GM12873 (cell line): ENCODE measurements at regions not wholly inside any gene's neighbourhood (a gene's known extent, or its start where the extent isn't known, plus 50 kb on each side); places are given as distances from the start of the nearest gene placed in this dataset.

Source experiments
- CTCF ChIP-seq: IDR thresholded peaks from 2 replicates; pipeline ENCODE4 v1.5.1; 2012; ENCODE audit warnings: low read depth, mild to moderate bottlenecking, moderate library complexity, low read length, control low read depth; ENCODE audit not compliant: insufficient read depth; ENCODE audit errors: missing control alignments

- TF ChIP-seq CTCF: no peak
Measured at GRCh38 chr2:207338610-207339009, 172.9 kb upstream of the KLF7 start.

- TF ChIP-seq CTCF: no peak
Measured at GRCh38 chr2:207341112-207341750, 175.5 kb upstream of the KLF7 start.

- peak; percentile 8 for TF ChIP-seq CTCF
Measured at GRCh38 chr2:207341804-207342203, 176.1 kb upstream of the KLF7 start.

GRCh38 chr2:207351171-207351570 is 178.6 kb upstream of the CREB1 start:
- no peak for TF ChIP-seq CTCF

- TF ChIP-seq CTCF: no peak
Measured at GRCh38 chr2:207352978-207353671, 176.6 kb upstream of the CREB1 start.

GRCh38 chr2:207353836-207354235 is 175.9 kb upstream of the CREB1 start:
- no peak for TF ChIP-seq CTCF

GRCh38 chr2:207354462-207354861 is 175.3 kb upstream of the CREB1 start:
- no peak for TF ChIP-seq CTCF
